ENCODE measurements at regions not wholly inside any gene's neighbourhood (a gene's known extent, or its start where the extent isn't known, plus 50 kb on each side); places are given as distances from the start of the nearest gene placed in this dataset.

- TF ChIP-seq CTCF (IDR thresholded peaks at IDR 0.05 in 4 of 5, conservative IDR thresholded peaks at IDR 0.05 in 1 of 5): no peak
- TF ChIP-seq POLR2A (IDR thresholded peaks at IDR 0.05): no peak
These were observed 370.0 kb upstream of the EEF2KMT start for GRCh38 chr16:5467552-5467951.
